Cardiac muscle cell (in vitro differentiated cells and primary cell): ENCODE measurements at regions not wholly inside any gene's neighbourhood (a gene's known extent, or its start where the extent isn't known, plus 50 kb on each side); places are given as distances from the start of the nearest gene placed in this dataset.

Experiments used
- DNase-seq, 2 donors: peaks; one replicate each; pipeline versions ENCODE4 v3.0.0 to v3.0.0-alpha.2; 2010 to 2017; ENCODE audit warnings: low read depth in 1 of 2, low spot score in 1 of 2
- H3K27ac ChIP-seq: fragments of 200-600 bp; sonication (generic); 2 replicates; pipeline ENCODE4 v1.5.1; 2016
- H3K27me3 ChIP-seq: fragments of 200-600 bp; sonication (generic); 2 replicates; pipeline ENCODE4 v1.6.0; 2016; ENCODE audit warnings: control low read depth
- H3K36me3 ChIP-seq: fragments of 200-600 bp; sonication (generic); 2 replicates; pipeline ENCODE4 v1.5.1; 2016; ENCODE audit warnings: control low read depth
- H3K4me1 ChIP-seq: fragments of 200-600 bp; sonication (generic); 2 replicates; pipeline ENCODE4 v1.8.1; 2017; ENCODE audit warnings: low read depth, mild to moderate bottlenecking, mixed run types
- H3K4me3 ChIP-seq: fragments of 200-600 bp; sonication (generic); 2 replicates; pipeline ENCODE4 v1.5.1; 2016; ENCODE audit warnings: mild to moderate bottlenecking
- H3K9me3 ChIP-seq: fragments of 200-600 bp; sonication (generic); 2 replicates; pipeline ENCODE4 v1.5.1; 2017; ENCODE audit warnings: low read depth, mild to moderate bottlenecking, control low read depth
- CTCF ChIP-seq: IDR thresholded peaks from 2 replicates; pipeline ENCODE4 v1.5.1; 2012; ENCODE audit warnings: low read depth, mild to moderate bottlenecking, low read length

GRCh38 chr16:73311857-73312723, 264.2 kb upstream of the ZFHX3 start:
- Histone ChIP-seq H3K27me3 (no peaks in the 10 kb centered on the region), H3K36me3 (no peaks in the 10 kb centered on the region), H3K9me3 (no peaks in the 10 kb centered on the region), H3K4me3 (no peak overlapping the region), H3K27ac (no peak overlapping the region), H3K4me1 (peaks cover 9% of the 10 kb centered on the region)
- DNase-seq = no peak
- no peak for TF ChIP-seq CTCF

GRCh38 chr16:73308771-73309170, 260.8 kb upstream of the ZFHX3 start:
- H3K27me3 ChIP-seq = no peaks in the 10 kb centered on the region
- no peak for DNase-seq
- no peaks in the 10 kb centered on the region for H3K36me3 ChIP-seq
- H3K27ac ChIP-seq = no peak overlapping the region
- no peak for TF ChIP-seq CTCF
- H3K4me1 ChIP-seq = peaks cover 9% of the 10 kb centered on the region
- H3K4me3 ChIP-seq = no peak overlapping the region
- no peaks in the 10 kb centered on the region for H3K9me3 ChIP-seq

GRCh38 chr16:73306901-73307413, 259.0 kb upstream of the ZFHX3 start:
- H3K4me1 ChIP-seq = peaks cover 4% of the 10 kb centered on the region
- H3K27ac ChIP-seq = no peak overlapping the region
- DNase-seq = no peak
- no peaks in the 10 kb centered on the region for H3K9me3 ChIP-seq
- no peaks in the 10 kb centered on the region for H3K27me3 ChIP-seq
- TF ChIP-seq CTCF = no peak
- H3K4me3 ChIP-seq = no peak overlapping the region
- no peaks in the 10 kb centered on the region for H3K36me3 ChIP-seq

- no peaks in the 10 kb centered on the region for H3K9me3 ChIP-seq
- H3K4me1 ChIP-seq = no peaks in the 10 kb centered on the region
- no peaks in the 10 kb centered on the region for H3K36me3 ChIP-seq
- no peak overlapping the region for H3K4me3 ChIP-seq
- no peak overlapping the region for H3K27ac ChIP-seq
- DNase-seq = peak in 1 of 2 donors; percentile 16
- TF ChIP-seq CTCF = no peak
- H3K27me3 ChIP-seq = no peaks in the 10 kb centered on the region
Measured at GRCh38 chr16:73304008-73304774, 256.3 kb upstream of the ZFHX3 start.

GRCh38 chr16:73302942-73303341, 255.0 kb upstream of the ZFHX3 start:
- H3K36me3 ChIP-seq = no peaks in the 10 kb centered on the region
- H3K4me1 ChIP-seq = no peaks in the 10 kb centered on the region
- H3K27me3 ChIP-seq = no peaks in the 10 kb centered on the region
- no peak for DNase-seq
- TF ChIP-seq CTCF = no peak
- no peak overlapping the region for H3K4me3 ChIP-seq
- no peak overlapping the region for H3K27ac ChIP-seq
- H3K9me3 ChIP-seq = no peaks in the 10 kb centered on the region
